Ammon's horn (tissue), 1 donor: ENCODE measurements at regions not wholly inside any gene's neighbourhood (a gene's known extent, or its start where the extent isn't known, plus 50 kb on each side); places are given as distances from the start of the nearest gene placed in this dataset.
A peak's percentile ranks its signal among the peaks of the same experiment; 100 is the strongest.
"Not testable (repeated sequence)": the region's sequence is repeated elsewhere in the genome, so short reads cannot be mapped to it uniquely, and the experiment has no call there.

Experiments used
- DNase-seq: peaks from one replicate; pipeline ENCODE4 v3.0.0-alpha.2; 2016; ENCODE audit warnings: low spot score

DNA sequence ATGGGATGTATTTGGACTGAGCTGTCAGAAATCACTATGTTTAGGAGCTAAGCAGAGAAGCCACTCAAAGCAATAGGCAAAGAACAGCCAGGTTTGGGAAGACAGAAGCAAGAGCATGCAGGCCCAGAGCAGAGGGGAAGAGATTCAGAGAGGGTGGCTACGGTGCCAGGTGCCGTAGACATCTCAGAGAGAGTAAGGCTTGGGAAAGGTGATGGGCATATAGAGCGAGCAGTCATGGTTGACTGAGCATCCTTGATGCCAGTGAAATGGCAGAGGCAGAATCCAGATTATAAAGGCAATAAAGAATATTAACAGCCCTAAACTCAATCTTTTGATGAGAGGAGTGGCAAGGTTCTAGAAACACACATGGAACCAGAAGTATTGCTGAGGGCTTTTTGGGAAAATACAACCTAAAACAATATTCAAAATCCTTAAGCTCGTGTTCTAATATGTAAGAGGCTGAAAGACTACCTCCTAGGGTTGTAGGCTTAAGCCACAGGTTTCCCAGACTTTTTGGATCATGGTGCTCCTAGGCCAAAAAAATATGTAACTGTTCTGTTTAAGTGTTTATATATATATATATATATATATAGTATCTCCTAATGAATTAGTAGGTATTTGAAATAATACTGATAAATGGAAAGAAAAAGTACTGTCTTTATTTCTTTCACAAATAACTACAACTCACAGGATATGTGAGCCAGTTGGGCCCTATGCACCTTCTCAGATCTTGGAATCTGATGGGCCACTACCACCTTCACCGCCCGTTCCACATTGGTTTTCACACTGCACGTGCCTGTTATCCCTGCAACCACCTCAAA, 113.3 kb downstream of the MYCN start:
- no peak for DNase-seq

DNA sequence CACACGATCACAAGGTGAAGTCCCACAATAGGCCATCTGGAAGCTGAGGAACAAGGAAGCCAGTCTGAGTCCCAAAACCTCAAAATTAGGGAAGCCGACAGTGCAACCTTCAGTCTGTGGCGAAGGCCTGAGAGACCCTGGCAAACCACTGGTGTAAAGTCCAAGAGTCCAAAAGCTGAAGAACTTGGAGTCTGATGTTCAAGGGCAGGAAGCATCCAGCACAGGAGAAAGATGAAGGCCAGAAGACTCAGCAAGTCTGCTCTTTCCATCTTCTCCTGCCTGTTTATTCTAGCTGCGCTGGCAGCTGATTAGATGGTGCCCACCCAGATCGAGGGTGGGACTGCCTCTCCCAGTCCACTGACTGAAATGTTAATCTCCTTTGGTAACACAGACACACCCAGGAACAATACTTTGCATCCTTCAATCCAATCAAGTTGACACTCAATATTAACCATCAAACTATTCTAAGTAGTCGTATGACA, 112.3 kb downstream of the MYCN start:
- DNase-seq, result not testable (repeated sequence)

DNA sequence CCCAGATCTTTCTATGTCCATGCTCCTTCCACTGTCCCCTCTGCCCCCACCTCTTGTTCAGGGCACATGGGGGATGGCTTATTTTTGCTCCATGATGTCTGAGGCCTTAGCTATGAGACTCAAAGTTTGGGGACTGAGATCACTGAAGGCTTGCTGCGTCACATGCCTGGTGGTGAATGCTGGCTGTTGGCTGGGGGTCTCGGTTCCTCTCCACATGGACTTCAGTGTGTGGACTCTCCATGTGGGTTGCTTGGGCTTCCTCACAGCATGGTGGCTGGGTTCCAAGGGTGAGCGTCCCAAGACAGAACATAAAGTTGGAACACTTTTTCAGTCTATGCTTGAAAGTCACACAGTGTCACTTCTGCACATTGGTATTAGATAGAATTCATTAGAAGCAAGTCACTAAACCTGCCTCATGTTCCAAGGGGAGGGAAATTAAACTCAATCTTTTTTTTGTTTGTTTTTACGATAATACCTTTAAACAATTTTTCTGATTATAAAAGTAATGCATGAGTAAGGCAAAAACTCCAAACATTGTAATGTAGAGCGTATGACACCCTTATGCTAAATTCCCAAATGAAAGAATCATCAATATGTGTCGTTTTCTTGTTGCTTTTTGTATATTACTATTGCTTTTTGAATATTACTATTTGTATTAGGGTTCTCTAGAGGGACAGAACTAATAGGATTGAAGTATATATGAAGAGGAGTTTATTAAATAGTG, 111.7 kb downstream of the MYCN start:
- DNase-seq, result no peak

DNA sequence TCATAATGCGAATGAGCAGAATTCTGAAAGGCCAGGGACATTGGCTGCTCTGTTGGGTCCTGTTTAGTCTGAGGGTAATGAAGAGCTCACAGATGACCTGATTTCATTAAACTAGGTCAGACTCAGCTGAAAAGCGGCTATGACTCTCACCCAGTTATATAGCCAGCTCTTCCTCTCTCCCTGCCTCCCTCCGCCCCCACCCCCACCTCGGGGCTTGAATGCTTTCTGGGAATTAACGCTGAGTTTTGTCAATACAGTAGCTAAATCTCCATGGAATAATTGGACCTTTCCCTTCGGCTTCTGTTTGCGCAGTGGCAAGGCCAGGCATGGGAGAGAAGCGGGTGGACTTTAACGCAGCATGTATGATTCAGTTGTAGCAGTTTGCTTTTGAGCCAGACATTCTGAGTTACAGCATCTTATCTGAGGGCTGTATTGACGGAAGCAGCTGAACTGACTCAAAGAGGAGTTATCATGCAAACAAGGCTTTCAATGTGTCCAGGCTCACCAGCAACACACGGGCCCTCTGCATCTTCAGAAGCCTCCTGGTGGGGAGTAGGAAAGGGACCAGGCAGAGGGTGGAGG, 110.6 kb downstream of the MYCN start:
- DNase-seq, result peak; percentile 54

DNA sequence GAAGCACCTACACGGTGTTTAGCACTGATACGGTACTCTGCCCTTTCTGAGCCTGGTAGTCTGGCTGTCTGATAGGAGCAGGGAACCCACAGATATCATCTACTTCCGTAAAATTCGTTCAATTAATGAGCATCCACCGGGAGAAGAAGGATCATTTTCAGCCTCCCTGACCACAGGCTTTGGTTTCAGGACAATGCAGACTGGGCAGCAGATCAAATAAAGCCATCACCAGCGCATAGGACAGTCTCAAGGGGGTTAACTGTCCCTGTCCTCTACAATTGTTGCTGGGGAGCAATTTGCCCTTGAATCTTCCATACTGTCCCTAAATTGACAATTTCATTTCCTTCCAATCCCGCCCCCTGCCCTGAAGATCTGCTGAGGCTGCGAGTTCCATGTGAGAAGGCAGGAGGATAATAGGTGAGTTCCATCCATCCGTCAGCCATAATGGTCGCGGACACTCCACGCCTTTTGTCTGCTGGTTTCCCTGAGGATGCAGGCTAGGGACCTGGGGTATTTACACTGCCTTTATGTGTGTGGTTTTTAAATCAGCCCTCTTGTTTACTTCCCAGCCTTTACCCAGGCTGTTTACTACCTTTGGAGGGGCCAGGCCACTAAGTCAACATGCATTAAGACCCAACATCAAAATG, 110.0 kb downstream of the MYCN start:
- DNase-seq, result no peak

DNA sequence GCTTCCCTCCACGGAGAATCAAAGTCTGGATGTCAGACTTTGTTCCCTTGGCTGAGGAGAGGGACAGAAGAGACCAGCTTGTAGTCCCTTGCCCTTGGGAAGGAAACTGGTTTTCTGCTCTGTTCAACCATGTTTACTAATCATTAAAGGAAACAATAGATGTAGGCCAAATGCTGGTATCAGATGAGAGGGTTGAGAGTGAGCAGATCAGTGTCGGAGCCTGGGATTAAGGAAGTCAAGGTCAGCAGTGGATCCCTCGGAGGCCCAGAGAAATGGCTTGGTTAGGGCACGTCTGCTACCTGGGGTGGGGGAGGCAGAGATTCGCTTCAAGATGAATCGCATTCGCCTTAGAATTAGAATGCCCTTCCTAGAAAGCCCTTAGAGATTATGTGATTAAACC, 109.1 kb downstream of the MYCN start:
- no peak for DNase-seq

DNA sequence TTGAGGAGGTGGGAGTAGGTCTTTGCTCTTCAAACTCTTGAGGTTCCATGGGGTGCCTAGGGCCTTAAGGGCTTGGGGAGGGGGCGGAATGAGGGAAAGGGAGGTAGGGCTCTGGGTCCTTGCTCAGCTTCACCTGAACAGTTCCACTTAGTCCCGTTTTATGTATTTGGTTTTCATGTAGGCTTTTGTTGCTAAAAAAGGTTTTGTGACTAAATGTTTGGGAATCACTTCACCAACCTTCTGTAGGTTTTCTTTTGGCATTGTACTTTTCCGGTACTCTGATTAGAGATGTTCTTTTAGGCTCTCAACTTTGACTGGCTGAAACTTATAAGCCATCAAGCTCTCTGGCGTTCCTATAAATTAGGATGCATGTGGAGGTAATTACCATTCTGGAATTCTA, 108.1 kb downstream of the MYCN start:
- no peak for DNase-seq

DNA sequence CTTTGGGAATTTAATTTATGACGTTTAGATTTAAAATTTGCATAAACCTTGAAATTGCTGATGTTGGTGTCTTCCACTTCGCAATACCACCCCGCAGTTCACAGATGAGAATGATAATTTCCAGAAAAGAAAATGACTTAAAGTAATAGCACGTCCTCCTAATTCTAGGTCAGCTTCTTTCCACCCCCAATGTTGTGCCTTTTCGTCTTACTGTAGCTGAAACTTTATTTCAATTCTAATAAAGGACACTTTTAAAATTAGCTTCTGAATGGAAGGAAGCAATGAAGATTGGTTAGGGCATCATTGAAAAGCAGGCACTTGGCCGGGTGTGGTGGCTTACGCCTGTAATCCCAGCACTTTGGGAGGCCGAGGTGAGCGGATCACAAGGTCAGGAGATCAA, 107.4 kb downstream of the MYCN start:
- no peak for DNase-seq

DNA sequence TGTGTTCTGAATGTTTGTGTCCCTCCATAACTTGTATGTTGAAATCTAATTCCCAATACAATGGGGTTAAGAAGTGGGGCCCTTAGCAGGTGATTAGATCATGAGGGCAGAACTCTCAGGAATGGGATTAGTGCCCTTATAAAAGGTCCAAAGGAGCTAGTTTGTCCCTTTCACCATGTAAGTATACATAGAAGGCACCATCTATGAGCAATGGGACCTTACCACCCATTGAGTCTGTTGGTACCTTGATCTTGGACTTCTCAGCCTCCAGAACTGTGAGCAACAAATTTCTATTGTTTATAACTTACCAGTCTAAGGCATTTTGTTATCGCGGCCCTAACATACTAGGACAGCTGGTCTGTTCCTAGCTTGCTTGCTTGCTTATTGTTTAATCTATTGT, 106.3 kb downstream of the MYCN start:
- no peak for DNase-seq

DNA sequence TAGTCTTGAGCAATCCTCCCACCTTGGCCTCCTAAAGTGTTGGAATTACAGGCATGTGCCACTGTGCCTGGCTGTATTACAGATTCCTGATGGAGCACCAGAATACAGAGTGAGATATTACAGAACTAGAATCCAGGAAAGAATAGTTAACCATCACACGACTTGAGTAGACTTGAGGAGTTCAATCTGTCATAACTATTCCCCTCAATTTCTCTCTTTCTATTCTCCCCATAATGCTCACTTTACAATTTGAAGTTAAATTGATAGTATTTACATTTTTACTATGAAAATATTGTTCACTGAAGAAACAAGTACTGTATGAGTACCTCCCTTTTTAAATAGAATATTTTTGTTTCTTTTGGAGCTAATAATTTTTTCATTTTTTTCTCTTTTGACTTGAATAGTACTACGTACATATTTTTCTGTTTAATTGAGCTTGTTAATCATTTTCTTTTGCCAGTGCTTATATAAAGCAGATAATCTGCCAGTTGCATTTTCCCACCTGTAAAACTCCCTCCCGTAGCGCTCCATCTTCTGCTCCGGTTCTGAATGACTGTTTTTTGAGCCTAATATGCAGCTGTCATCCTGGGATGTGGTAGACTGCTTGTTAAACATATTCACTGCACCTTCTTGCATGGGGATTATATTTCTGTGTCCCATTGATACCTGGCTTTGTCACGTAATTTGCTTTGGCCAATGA, 105.5 kb downstream of the MYCN start:
- no peak for DNase-seq

DNA sequence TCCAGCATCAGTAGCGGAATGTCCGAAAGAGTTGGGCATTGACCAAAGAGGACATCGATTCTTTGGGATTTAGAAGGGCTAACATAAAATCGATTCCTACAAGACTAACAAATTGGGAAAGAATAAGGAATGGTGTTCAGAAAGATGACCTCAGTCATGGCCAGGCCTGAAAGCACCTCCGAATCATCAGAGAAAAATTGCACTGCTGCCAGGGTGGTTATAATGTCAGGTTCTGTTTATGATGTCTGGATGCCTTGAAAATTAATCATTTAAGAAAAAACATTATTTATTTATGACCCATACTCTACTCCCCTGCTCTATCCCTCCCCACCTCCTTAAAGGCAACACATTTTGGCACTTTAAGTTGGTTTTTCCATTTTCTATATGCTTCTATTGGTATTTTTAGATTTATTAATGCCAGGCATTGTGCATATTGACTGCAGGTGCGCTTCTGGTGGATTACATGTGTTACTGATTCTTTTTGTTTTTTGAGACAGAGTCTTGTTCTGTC, 104.7 kb downstream of the MYCN start:
- DNase-seq, result no peak

DNA sequence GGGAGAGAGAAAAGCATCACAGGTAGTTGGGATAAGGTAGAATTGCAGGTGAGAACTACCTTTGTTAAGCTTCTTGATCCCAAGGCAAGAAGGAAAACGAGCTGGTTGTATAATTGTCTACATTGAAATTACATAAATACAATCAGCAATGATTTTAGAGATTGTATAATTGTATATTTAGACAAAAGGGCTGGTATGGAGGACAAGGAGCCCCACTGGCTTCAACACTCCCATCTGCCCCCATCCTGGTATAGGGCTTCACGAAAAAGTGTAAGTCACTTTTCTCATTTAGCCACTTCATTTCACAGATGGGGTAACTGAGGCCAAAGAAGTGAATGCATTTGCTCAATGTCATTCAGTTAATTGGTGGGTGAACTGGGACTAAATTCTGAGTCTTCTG, 103.3 kb downstream of the MYCN start:
- DNase-seq, result no peak

DNA sequence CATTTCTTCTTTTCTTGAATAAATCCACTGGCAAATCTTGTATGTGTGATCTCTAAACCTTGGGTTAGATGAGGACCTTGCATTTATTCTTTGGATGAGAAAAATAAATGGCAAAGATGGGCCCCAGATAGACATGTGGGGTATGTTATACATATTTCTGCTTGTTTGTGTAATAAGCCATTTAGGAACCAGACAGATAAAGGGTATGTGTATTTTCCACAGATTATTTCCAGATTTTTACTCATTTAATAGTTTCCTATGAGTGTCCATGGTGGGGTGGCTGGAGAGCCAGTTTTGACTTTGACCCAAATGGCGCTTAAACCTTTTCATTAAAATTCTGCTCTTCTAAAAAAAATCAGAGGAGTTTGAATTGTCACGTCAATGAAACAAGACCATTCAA, 102.8 kb downstream of the MYCN start:
- no peak for DNase-seq

DNA sequence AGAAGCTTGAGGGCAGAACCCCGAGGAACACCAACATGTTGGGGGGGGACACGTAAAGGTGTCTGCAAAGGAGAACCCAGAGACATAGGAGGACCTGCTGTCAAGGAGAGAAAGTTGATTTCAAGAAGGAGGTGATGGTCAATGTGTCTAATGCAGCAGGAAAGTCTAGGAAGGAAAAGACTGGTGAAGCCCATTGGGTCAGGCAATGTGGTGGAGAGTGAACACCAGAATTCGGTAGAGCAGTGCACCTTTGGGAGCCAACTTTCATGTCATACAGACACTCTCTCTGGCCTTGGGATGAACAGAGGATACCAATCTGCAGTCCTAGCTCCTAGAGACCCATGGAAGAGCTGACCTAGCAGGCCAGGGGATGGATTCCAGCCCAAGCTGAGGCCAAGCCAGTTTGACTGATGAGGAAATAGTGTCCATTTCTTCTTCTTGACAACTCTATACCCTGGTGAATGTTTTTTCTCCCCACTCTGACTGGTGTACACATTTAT, 101.9 kb downstream of the MYCN start:
- no peak for DNase-seq

DNA sequence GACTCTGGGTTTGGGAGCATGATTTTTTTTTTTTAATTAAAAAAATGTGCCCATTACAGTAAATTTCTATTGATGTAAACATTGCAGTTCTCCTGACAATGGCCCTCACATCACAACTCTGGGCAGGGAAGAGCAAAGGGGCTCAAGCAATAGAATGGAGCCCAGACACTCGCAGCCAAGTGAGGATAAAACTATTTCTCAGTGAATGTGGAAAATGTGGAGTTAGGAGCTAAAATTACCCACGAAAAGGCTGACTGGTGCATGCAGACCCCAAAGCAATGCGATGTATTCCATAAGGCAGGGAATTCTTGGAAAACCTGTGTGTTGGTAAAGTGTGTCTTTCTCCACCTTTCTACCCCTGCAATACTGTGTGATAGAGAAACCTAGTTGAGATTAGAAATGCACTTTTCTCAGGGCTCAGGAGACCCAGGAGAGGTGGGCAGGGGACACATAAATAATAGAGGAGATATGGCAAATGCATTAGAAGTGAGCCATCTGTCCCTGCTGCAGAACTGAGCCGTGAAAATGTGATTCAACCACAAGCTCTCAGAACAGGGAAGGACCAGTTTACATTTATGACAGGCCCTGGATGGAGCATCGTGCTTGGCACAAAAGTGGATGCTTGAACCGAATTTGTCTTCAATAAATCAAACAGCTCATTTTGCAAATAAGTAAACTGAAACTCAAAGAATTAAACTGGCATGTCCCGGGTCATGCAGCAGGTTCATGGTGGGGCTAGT, 100.1 kb downstream of the MYCN start:
- DNase-seq, result no peak

DNA sequence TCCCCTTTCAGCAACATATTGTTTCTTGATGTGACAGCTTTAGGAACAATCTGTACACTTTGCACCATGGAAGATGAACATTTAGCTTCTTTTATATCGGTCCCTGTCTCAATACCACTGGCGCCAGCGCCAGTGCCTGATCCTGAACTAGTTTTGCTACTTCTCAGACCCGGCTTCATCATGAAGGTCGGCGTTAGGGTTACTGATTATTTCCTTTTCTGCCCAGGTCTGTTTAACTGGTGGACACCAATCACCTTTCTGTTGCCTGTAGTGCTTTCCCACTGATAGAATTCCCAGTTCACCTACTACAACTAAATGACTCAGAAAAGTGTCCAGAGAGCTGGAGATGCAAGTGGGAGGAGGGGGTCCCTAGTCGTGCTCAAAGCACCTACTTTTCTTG, 99.5 kb downstream of the MYCN start:
- DNase-seq, result no peak

DNA sequence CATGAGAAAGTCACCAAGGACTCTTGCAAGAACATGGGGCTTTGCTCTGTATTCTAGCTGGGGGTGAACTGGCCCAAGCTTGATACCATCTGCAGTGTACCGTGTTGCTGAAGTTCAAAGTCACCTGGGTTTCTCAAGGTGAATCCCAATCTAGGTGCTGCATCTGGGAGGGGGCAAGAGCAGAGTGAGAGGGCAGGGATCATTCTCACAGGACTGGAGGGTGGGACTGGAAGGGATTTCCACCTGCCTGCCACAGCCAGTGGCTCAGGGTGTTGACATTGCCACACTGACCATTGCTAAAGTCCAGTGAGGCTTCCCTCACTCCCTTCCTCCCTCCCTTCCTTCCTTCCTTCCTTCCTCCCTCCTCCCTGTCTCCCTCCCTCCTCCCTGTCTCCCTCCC, 98.7 kb downstream of the MYCN start:
- no peak for DNase-seq

DNA sequence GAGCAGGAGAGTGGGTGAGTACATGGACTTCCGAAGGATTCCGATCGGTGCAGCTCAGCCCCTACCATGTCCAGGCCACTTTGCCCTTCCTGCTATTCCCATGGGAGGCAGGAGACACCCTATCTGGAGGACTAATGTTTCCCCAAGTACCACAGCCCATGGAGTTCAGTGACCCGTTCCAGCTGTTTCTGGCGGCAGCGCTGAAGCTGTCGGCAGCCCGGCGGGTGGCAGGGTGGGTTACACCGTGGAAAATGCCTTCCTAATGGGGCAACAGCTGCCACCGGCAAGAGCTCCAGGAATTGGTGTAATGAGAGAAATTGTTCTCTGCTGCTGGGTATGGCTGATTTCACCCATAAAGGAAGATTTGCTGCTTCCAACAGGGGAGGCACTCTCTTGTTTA, 98.3 kb downstream of the MYCN start:
- no peak for DNase-seq

DNA sequence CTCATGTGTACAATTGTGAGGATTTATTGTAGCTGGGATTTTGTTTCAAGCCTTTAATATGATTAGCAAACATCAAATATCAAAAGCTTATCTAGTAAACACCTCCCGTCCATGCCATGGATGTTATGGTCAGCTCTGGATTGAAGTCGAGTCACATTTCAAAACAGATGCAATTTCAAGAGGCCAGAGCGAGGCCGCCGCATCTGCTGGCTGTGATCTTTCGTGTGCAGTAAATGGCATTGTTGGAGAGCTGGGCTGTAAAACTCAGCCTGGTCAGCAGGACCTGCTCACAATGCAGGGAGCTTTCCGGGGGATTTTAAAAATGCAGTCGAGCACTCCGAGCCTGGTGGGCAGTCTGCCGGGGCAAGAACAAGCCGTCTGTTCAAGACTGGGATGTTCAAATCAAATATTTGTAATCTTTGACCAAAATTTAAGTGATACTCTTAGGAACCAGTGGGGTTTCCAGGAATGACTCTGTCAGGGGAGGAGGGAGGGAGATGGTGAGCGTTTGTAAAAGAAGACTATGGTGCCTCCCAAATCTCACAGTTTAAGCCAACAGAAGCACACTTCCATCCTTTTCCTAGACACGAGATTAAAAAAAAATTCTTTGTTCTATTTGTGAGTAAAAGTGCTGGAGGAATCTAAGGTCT, 97.6 kb downstream of the MYCN start:
- DNase-seq, result peak; percentile 48

DNA sequence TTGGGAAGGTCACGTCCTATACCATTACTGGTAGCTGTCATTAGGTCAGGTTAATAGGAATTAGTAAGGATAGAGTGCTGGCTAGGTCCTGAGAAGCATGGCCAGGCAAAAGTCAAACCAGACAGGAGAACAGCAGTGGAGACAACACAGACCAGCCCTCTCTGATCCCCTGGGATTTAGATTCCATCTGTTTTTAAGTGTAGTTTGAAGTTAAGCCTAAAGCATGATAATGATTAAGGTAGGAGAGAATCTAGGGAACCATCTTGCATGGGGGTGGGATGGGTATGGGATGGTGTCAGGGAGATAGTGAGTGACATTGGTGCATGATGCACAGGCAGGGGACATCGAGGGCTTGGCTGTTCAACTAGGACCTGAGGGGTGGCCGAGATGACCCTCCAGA, 96.6 kb downstream of the MYCN start:
- DNase-seq, result no peak
